ENCODE measurements at regions not wholly inside any gene's neighbourhood (a gene's known extent, or its start where the extent isn't known, plus 50 kb on each side); places are given as distances from the start of the nearest gene placed in this dataset.

- no peaks in the 10 kb centered on the region for H3K36me3 ChIP-seq (ENCODE audit: control insufficient read depth in 2 of 2, insufficient read depth in 2 of 2, low read length in 1 of 2)
- no peak for TF ChIP-seq TCF12 (IDR thresholded peaks at IDR 0.05; ENCODE audit: low read depth, low read length)
- no peak overlapping the region for H3K9ac ChIP-seq (ENCODE audit: control insufficient read depth, insufficient read depth, low read length)
- no peaks in the 10 kb centered on the region for H3K27me3 ChIP-seq (replicated peaks in 1 of 2; ENCODE audit: control insufficient read depth in 2 of 2, insufficient read depth in 2 of 2, low read length in 1 of 2)
- H3K79me2 ChIP-seq (ENCODE audit: control insufficient read depth, insufficient read depth, low read length) = no peaks in the 10 kb centered on the region
- H2AFZ ChIP-seq (ENCODE audit: control insufficient read depth, low read depth, low read length) = no peak overlapping the region
- H3K9me3 ChIP-seq (replicated peaks; ENCODE audit: control insufficient read depth, insufficient read depth, low read length) = no peaks in the 10 kb centered on the region
- FAIRE-seq (no peak), ATAC-seq (no peak), DNase-seq (ENCODE audit: low read depth, low spot score) (no peak)
- no peaks in the 10 kb centered on the region for H4K20me1 ChIP-seq (ENCODE audit: control insufficient read depth, insufficient read depth)
- H3K4me1 ChIP-seq (ENCODE audit: control insufficient read depth, insufficient read depth, low read length) = no peaks in the 10 kb centered on the region; the same call in 1 of the 2 replicates
- H3K4me2 ChIP-seq (ENCODE audit: control insufficient read depth, insufficient read depth) = no peak overlapping the region
- intact Hi-C loops (cut with micrococcal nuclease; ENCODE audit: unreplicated experiment) = no loop called here
- CTCF ChIA-PET = no interaction called here
- in situ Hi-C loops (cut with MboI) = no loop called here
- no peak overlapping the region for H3K4me3 ChIP-seq
- H3K27ac ChIP-seq (ENCODE audit: control insufficient read depth, insufficient read depth) = no peak overlapping the region
- RAD21 ChIA-PET (ENCODE audit: unreplicated experiment) = no interaction called here
- POLR2A ChIA-PET = no interaction called here
- SMC1A ChIA-PET (ENCODE audit: uncharacterized antibody, unreplicated experiment) = no interaction called here
- no TSS peak for BruUV-seq (replicated peaks)
Measured at GRCh38 chr15:61449186-61449702, 220.1 kb upstream of the RORA start.

GRCh38 chr15:61447981-61448380, 218.9 kb upstream of the RORA start:
- ChIA-PET CTCF (no interaction called here), RAD21 (ENCODE audit: unreplicated experiment) (no interaction called here), POLR2A (no interaction called here), SMC1A (ENCODE audit: uncharacterized antibody, unreplicated experiment) (no interaction called here)
- in situ Hi-C loops (cut with MboI) (no loop called here), intact Hi-C loops (cut with micrococcal nuclease; ENCODE audit: unreplicated experiment) (no loop called here)
- H3K4me3 ChIP-seq = no peak overlapping the region
- 42% methylated on average over 4 of the region's 4 CpGs for WGBS (ENCODE audit: insufficient coverage, insufficient replicate concordance, low lambda C conversion rate, missing lambda C conversion rate)
- no peak for ATAC-seq
- no peak overlapping the region for H3K27ac ChIP-seq (ENCODE audit: control insufficient read depth, insufficient read depth)
- H3K9me3 ChIP-seq (replicated peaks; ENCODE audit: control insufficient read depth, insufficient read depth, low read length) = no peaks in the 10 kb centered on the region
- no TSS peak for BruUV-seq (replicated peaks)
- H3K4me2 ChIP-seq (ENCODE audit: control insufficient read depth, insufficient read depth) = no peak overlapping the region
- H3K36me3 ChIP-seq (ENCODE audit: control insufficient read depth in 2 of 2, insufficient read depth in 2 of 2, low read length in 1 of 2) = no peaks in the 10 kb centered on the region
- FAIRE-seq = no peak
- no peak overlapping the region for H2AFZ ChIP-seq (ENCODE audit: control insufficient read depth, low read depth, low read length)
- H3K27me3 ChIP-seq (replicated peaks in 1 of 2; ENCODE audit: control insufficient read depth in 2 of 2, insufficient read depth in 2 of 2, low read length in 1 of 2) = no peaks in the 10 kb centered on the region
- TF ChIP-seq MYC (IDR thresholded peaks at IDR 0.05; ENCODE audit: insufficient read depth, insufficient read length, insufficient replicate concordance, low read length, severe bottlenecking) = no peak
- no peak for TF ChIP-seq YY1 (IDR thresholded peaks at IDR 0.05; ENCODE audit: low read depth, low read length)
- TF ChIP-seq WRNIP1 (IDR thresholded peaks at IDR 0.05; ENCODE audit: borderline replicate concordance, low read depth, low read length) = no peak
- no peak for TF ChIP-seq CEBPZ (IDR thresholded peaks at IDR 0.05; ENCODE audit: low read depth, low read length)
- no peak for TF ChIP-seq DPF2 (IDR thresholded peaks at IDR 0.05)
- TF ChIP-seq KLF5 (IDR thresholded peaks at IDR 0.05; ENCODE audit: partially characterized antibody) = no peak
- TF ChIP-seq CHD1 (IDR thresholded peaks at IDR 0.05; ENCODE audit: low read depth, low read length) = no peak
- TF ChIP-seq FOXM1 (IDR thresholded peaks at IDR 0.05; ENCODE audit: low read depth, low read length) = no peak
- no peak for TF ChIP-seq CREM (IDR thresholded peaks at IDR 0.05; ENCODE audit: low read depth)
- no peak for TF ChIP-seq SIX5 (IDR thresholded peaks at IDR 0.05; ENCODE audit: low read depth, low read length, severe bottlenecking)
- TF ChIP-seq NR2C2 (IDR thresholded peaks at IDR 0.05; ENCODE audit: borderline replicate concordance, control insufficient read depth, insufficient read length, low read depth) = no peak
- no peak for TF ChIP-seq MXI1 (IDR thresholded peaks at IDR 0.05; ENCODE audit: low read depth, low read length)
- TF ChIP-seq BCL11A (IDR thresholded peaks at IDR 0.05; ENCODE audit: low read depth, low read length) = no peak
- no peaks in the 10 kb centered on the region for H3K79me2 ChIP-seq (ENCODE audit: control insufficient read depth, insufficient read depth, low read length)
- no peaks in the 10 kb centered on the region for H4K20me1 ChIP-seq (ENCODE audit: control insufficient read depth, insufficient read depth)
- H3K4me1 ChIP-seq (ENCODE audit: control insufficient read depth, insufficient read depth, low read length) = no peaks in the 10 kb centered on the region; the same call in 1 of the 2 replicates
- no peak overlapping the region for H3K9ac ChIP-seq (ENCODE audit: control insufficient read depth, insufficient read depth, low read length)
- no peak for DNase-seq (ENCODE audit: low read depth, low spot score)
